GM21447 (cell line): ENCODE measurements at regions not wholly inside any gene's neighbourhood (a gene's known extent, or its start where the extent isn't known, plus 50 kb on each side); places are given as distances from the start of the nearest gene placed in this dataset.
"Not testable (repeated sequence)": the region's sequence is repeated elsewhere in the genome, so short reads cannot be mapped to it uniquely, and the experiment has no call there.

Experiments
- ATAC-seq: cut with Tn5 transposase; IDR thresholded peaks from one replicate; pipeline ENCODE4 v1.9.1; 2021; ENCODE audit not compliant: unreplicated experiment

DNA sequence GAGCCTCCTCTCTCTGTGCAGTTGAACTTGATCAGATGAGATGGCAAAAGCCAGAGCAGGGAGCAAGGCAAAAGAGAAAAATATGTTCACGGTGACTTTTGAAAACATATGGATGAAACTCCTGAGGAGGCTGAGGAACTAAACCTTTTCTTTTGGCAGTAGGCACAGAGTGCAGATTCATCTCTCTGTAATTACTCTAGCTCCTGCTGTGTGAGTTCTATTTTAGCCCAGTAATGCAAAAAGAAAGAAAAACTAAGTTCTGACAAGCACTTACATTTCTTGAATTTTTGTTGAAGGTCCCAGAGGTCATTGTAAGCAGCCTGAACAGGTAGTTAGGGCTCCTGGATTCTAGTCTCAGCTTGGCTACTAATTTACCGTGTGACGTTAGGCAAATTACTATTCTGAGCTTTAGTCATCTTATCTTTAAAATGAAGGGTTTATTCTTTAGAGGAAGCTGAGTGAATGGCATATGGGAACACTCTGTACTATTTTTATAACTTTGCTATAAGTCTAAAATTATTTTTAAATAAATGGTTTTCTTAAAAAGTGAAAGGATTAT, 114.7 kb upstream of the NBPF26 start:
- not testable (repeated sequence) for ATAC-seq

GRCh38 chr1:120609834-120610233, 113.9 kb upstream of the NBPF26 start:
- not testable (repeated sequence) for ATAC-seq

GRCh38 chr1:120614931-120615639, 108.7 kb upstream of the NBPF26 start:
- ATAC-seq, result not testable (repeated sequence)

DNA sequence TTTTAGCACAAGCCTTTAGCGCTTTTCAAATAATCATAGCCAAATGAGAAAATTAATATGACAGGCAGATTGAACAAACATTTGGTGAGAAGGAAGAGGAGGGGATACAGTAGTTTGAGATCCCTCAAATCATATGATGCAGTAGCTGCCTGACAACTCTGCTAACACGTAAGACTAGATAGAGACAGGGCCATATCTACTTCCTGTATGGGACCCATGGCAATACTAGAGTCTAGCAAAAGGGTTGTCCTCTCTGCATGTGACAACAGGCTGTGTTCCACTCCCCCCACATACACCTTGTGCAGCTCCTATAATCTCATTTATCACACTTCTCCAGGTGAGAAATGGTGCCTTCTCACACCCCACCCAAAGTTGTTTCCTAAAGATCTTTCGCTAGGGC, 106.3 kb upstream of the NBPF26 start:
- ATAC-seq, result not testable (repeated sequence)

DNA sequence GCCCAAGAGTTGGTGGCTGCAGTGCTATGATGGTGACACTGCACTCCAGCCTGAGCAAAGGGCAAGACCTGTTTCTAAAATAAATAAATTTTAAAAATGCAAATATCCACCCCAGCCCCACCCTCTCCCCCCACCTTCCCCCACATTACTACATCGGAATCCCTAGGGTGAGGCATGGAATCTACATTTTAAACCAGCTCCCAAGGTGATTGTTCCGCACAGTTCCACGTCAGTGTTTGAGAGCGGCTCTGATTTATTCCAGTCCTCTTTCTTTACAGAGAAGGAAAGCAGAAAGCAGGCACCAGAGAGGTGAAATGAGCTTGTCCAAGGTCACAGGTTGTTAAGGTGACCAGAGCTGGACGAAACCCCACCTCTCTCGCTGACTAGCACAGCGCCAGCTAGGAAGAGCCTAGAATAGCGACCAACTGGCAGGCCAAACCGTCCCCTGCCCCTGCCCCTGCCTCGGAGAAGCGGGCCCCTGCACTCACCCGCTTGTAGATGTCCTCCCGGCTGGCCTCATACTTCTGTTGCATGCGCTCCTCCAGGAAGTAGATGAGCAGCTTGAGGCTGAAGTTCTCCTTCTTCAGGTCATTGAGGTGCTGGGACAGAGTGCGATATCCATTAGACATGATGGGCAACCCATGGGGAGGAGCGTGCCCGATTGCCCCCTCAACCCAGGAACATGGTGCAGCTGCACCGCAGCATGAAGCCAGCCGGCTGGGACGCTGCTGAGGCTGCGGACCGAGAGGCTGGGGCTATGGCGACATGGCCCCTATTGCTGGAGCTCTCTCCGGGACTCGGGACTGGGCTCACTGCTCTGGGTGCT, 103.7 kb upstream of the NBPF26 start:
- not testable (repeated sequence) for ATAC-seq

- not testable (repeated sequence) for ATAC-seq
These were observed 103.1 kb upstream of the NBPF26 start for GRCh38 chr1:120620693-120620969.

- not testable (repeated sequence) for ATAC-seq
These were observed 102.5 kb upstream of the NBPF26 start for GRCh38 chr1:120621278-120621677.

- not testable (repeated sequence) for ATAC-seq
These were observed 100.2 kb upstream of the NBPF26 start for GRCh38 chr1:120623539-120623938.

DNA sequence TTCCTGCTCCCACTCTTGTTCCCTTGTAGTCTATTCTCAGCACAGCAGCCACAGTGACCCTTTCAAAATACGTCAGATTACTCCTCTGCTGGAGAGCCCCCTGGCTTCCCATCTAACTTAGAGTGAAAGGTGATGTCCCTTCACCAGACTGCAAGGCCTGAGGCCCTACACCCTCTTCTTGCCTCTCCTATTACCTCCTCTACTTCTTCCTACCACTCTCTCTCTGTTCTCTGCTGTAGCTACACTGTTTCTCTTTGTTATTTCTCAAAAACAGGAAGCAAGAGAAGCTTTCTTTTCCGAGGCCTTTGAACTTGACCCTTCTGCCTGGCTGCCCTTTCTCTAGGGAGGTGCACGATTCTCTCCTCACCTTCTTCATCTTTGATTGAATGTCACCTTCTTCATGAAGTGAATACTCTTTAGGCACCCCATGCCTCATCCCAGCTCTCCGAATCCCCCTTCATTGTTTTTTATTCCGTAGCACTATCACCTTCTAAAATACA, 99.1 kb upstream of the NBPF26 start:
- not testable (repeated sequence) for ATAC-seq

GRCh38 chr1:120629832-120630455, 93.8 kb upstream of the NBPF26 start:
- ATAC-seq, result not testable (repeated sequence)

DNA sequence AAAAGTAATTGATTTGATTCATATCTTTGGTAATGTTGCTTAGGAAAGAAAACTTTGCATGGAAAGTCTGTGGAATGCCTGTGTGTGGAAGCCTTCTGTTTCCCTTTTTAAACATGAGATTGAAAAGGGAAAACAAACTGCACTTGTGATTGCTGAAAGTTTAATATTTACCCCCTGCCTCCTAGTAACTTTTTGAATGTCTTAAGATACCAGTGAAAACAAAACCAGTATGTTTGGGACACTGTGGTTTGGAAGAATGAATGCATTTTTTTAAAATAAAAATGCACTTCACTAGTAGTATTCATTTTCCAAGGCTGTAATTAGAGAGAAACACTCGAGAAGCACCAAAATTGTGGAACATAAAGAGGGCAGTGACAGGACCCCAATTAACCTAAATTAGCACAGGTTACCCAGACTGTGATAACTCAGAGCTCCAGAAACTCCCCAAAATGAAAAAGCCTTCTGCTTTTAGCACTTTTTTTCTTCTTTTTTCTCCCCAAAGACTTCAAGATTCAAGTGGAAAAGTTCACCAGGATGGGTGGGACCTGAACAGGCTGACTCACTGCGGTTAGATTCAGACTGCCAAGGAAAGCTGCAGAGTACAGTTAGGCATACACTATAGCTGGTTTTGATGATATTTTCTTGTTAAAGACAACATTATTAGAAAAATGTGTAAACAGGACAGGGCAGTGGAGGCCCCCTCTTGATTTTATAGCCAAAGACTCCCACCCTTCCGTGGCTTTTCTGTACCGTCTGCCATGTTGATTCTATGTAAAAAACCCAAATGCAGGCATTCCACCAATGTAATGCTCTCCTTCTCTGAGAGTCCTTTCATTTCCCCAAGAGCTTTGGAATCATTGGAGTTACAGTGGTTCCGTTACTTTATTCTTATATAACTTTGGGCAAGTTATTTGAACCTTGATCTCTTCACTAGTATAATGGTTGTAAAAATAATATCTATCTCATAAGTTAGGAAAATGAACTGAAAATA, 88.6 kb upstream of the NBPF26 start:
- not testable (repeated sequence) for ATAC-seq

GRCh38 chr1:120640261-120641013, 83.3 kb upstream of the NBPF26 start:
- ATAC-seq, result not testable (repeated sequence)

DNA sequence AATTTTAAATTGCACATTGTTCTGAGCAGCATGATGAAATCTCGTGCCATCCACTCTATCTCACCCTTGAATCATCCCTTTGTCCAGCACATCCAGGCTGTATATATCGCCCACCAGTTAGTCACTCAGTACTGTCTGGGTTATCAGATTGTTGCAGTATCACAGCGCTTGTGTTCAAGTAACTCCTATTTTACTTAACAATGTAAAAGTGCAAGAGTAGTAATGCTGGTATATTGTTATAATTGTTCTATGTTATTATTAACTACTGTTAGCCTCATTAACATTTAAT, 82.8 kb upstream of the NBPF26 start:
- not testable (repeated sequence) for ATAC-seq

GRCh38 chr1:120647182-120647581, 76.6 kb upstream of the NBPF26 start:
- not testable (repeated sequence) for ATAC-seq

GRCh38 chr1:120648915-120649623, 74.7 kb upstream of the NBPF26 start:
- not testable (repeated sequence) for ATAC-seq

DNA sequence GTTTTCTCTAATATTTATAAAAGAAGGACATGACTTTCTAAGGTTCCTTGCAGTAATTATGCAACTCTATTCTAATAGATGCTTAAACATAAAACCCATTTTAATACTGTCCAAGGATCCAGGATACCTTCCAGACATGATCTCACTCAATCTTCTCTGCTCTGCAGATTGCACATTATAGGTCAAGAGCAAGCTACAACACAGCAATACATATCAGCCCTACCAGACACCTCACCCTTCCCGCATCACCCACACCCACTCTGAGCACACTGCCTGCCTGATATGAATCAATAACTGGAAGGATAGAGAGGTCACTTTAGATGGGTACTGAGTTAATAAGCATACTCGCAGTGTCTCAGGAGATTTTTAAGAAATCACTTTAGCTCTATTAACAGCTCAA, 74.0 kb upstream of the NBPF26 start:
- ATAC-seq, result not testable (repeated sequence)

DNA sequence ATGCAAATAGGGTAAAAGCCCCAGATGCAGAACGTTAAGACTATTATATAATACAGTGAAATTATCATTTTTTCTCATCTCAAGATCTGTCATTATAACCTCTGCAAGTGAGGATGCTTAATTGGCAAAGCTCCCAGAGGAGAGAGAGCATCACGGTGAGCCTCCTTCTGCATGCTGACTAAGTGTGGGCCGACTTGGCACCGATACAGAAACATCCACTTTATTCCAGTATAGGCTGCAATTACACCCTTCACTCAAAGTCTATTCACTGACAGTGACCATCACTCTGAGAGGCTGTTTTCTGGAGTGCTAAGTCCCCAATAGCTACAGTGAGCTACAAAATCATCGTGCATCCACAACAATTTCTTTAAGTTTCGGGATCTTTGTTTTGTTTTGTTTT, 69.6 kb upstream of the NBPF26 start:
- not testable (repeated sequence) for ATAC-seq

- not testable (repeated sequence) for ATAC-seq
These were observed 68.4 kb upstream of the NBPF26 start for GRCh38 chr1:120655394-120655793.

GRCh38 chr1:120656116-120656515, 67.6 kb upstream of the NBPF26 start:
- not testable (repeated sequence) for ATAC-seq
